PC-3 (cell line): ENCODE measurements at regions not wholly inside any gene's neighbourhood (a gene's known extent, or its start where the extent isn't known, plus 50 kb on each side); places are given as distances from the start of the nearest gene placed in this dataset.

ENCODE experiments used
- ATAC-seq: fragments of 200-7000 bp; cut with Tn5 transposase; 2 replicates; pipeline ENCODE4 v1.9.1; 2020; ENCODE audit warnings: mild to moderate bottlenecking, moderate library complexity
- BruUV-seq: library from RNA; stranded (reverse); fragments of 400-500 nt; replicated peaks from 2 replicates; lab custom pipeline; 2021; lab: Mats Ljungman, UMichigan
- CTCF ChIA-PET: fragments of 300-600 bp; sonication (Branson Sonifier 250); formaldehyde crosslinking; loops from one replicate; lab custom pipeline; 2022; ENCODE audit warnings: antibody characterized with exemption; lab: Charles Lee
- POLR2A ChIA-PET: fragments of 300-600 bp; sonication (Branson Sonifier 250); formaldehyde crosslinking; loops from one replicate; lab custom pipeline; 2022; ENCODE audit warnings: antibody characterized with exemption; ENCODE audit not compliant: unreplicated experiment; lab: Charles Lee
- DNase-seq: peaks from one replicate; pipeline ENCODE4 v3.0.0-alpha.2; 2015
- H2AFZ ChIP-seq: fragments of 300-600 bp; sonication (generic); 2 replicates; pipeline ENCODE4 v1.6.0; 2016; ENCODE audit warnings: antibody characterized with exemption, low read length
- H3F3A ChIP-seq: fragments of 300-600 bp; sonication (generic); one replicate; pipeline ENCODE4 v1.6.0; 2017; ENCODE audit warnings: antibody characterized with exemption, low read length, control low read depth, mild to moderate bottlenecking; ENCODE audit not compliant: unreplicated experiment
- H3K27ac ChIP-seq: fragments of 300-600 bp; sonication (generic); 2 replicates; pipeline ENCODE4 v1.5.1; 2016; ENCODE audit warnings: mild to moderate bottlenecking, low read length
- H3K27me3 ChIP-seq: fragments of 300-600 bp; sonication (generic); 2 replicates; pipeline ENCODE4 v1.6.1; 2016; ENCODE audit warnings: low read length, mixed read lengths
- H3K36me3 ChIP-seq: fragments of 300-600 bp; sonication (generic); 2 replicates; pipeline ENCODE4 v1.6.1; 2016; ENCODE audit warnings: low read depth, mixed run types, low read length, mixed read lengths
- H3K4me1 ChIP-seq: fragments of 300-600 bp; sonication (generic); 2 replicates; pipeline ENCODE4 v1.5.1; 2016; ENCODE audit warnings: low read length; ENCODE audit not compliant: insufficient read depth
- H3K4me2 ChIP-seq: fragments of 300-600 bp; sonication (generic); 2 replicates; pipeline ENCODE4 v1.6.0; 2016; ENCODE audit warnings: low read length
- H3K4me3 ChIP-seq: fragments of 300-600 bp; sonication (generic); 2 replicates; pipeline ENCODE4 v1.5.1; 2016; ENCODE audit warnings: mild to moderate bottlenecking, low read length, mixed read lengths
- H3K79me2 ChIP-seq: fragments of 300-600 bp; sonication (generic); 2 replicates; pipeline ENCODE4 v1.6.1; 2017; ENCODE audit warnings: low read length, mixed read lengths
- H3K9ac ChIP-seq: fragments of 300-600 bp; sonication (generic); 2 replicates; pipeline ENCODE4 v1.6.0; 2016; ENCODE audit warnings: mild to moderate bottlenecking, low read length
- H3K9me2 ChIP-seq: fragments of 300-600 bp; sonication (generic); replicated peaks from 2 replicates; pipeline ENCODE4 v1.6.1; 2016; ENCODE audit warnings: mixed run types, low read length, mixed read lengths
- H3K9me3 ChIP-seq: fragments of 300-600 bp; sonication (generic); 2 replicates; pipeline ENCODE4 v1.6.1; 2016; ENCODE audit warnings: low read length, mixed read lengths
- H4K20me1 ChIP-seq: fragments of 300-600 bp; sonication (generic); 2 replicates; pipeline ENCODE4 v1.6.1; 2016; ENCODE audit warnings: low read length, mixed read lengths
- EZH2 ChIP-seq: fragments of 300-600 bp; sonication (generic); IDR thresholded peaks from one replicate; pipeline ENCODE4 v1.6.1; 2017; ENCODE audit warnings: antibody characterized with exemption, mild to moderate bottlenecking, low read length; ENCODE audit not compliant: unreplicated experiment
- EZH2phosphoT487 ChIP-seq: fragments of 300-600 bp; sonication (generic); IDR thresholded peaks from 2 replicates; pipeline ENCODE4 v1.6.1; 2018; ENCODE audit warnings: mild to moderate bottlenecking, antibody characterized with exemption, low read length, borderline replicate concordance
- intact Hi-C: fragments of 100-400 bp; cut with micrococcal nuclease; formaldehyde crosslinking; loops from 2 replicates; pipeline ENCODE4 v1.9.0; 2023
- TF ChIP-seq, protein P1 (sequence below): fragments of 300-600 bp; sonication (generic); conservative IDR thresholded peaks from 2 replicates; pipeline ENCODE4 v1.5.1; 2017; ENCODE audit warnings: antibody characterized with exemption, low read depth, mild to moderate bottlenecking, low read length

- Histone ChIP-seq H3K27ac (no peak overlapping the region), H3K4me2 (no peak overlapping the region), H3K27me3 (no peaks in the 10 kb centered on the region), H3K4me3 (no peak overlapping the region), H3K9me2 (no peaks in the 10 kb centered on the region), H3K9me3 (no peaks in the 10 kb centered on the region), H2AFZ (no peak overlapping the region), H3K36me3 (no peaks in the 10 kb centered on the region), H3K4me1 (no peaks in the 10 kb centered on the region), H3F3A (no peaks in the 10 kb centered on the region), H3K9ac (no peak overlapping the region), H4K20me1 (no peaks in the 10 kb centered on the region), H3K79me2 (no peaks in the 10 kb centered on the region)
- TF ChIP-seq EZH2: no peak
- TF ChIP-seq, protein P1, sequence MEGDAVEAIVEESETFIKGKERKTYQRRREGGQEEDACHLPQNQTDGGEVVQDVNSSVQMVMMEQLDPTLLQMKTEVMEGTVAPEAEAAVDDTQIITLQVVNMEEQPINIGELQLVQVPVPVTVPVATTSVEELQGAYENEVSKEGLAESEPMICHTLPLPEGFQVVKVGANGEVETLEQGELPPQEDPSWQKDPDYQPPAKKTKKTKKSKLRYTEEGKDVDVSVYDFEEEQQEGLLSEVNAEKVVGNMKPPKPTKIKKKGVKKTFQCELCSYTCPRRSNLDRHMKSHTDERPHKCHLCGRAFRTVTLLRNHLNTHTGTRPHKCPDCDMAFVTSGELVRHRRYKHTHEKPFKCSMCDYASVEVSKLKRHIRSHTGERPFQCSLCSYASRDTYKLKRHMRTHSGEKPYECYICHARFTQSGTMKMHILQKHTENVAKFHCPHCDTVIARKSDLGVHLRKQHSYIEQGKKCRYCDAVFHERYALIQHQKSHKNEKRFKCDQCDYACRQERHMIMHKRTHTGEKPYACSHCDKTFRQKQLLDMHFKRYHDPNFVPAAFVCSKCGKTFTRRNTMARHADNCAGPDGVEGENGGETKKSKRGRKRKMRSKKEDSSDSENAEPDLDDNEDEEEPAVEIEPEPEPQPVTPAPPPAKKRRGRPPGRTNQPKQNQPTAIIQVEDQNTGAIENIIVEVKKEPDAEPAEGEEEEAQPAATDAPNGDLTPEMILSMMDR: no peak
- TF ChIP-seq EZH2phosphoT487: no peak
- intact Hi-C loops: no loop called here
- CTCF ChIA-PET: no interaction called here
- ATAC-seq: no peak
- no TSS peak for BruUV-seq
- POLR2A ChIA-PET: no interaction called here
- DNase-seq: no peak
Measured at GRCh38 chr2:48817355-48817754, 61.8 kb upstream of the LHCGR start.

DNA sequence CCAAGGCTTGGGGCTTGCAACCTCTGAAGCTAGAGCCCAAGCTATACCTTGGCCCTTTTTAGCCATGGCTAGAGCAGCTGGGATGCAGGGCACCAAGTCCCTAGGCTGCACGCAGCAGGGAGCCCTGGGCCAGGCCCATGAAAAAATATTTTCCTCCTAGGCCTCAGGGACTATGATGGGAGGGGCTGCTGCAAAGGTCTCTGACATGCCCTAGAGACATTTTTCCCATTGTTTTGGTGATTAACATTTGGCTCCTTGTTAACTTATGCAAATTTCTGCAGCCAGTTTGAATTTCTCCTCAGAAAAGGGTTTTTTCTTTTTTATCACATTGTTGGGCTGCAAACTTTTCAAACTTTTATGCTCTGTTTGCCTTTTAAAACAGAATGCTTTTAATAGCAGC is 56.9 kb upstream of the LHCGR start:
- ATAC-seq (no peak), DNase-seq (no peak)
- Histone ChIP-seq H3K4me2 (no peak overlapping the region), H3K9me2 (no peaks in the 10 kb centered on the region), H3K79me2 (no peaks in the 10 kb centered on the region), H3K9ac (no peak overlapping the region), H3K36me3 (no peaks in the 10 kb centered on the region), H3K27ac (no peak overlapping the region), H3F3A (no peaks in the 10 kb centered on the region), H3K9me3 (no peaks in the 10 kb centered on the region), H4K20me1 (no peaks in the 10 kb centered on the region), H3K27me3 (no peaks in the 10 kb centered on the region), H3K4me3 (no peak overlapping the region), H3K4me1 (no peaks in the 10 kb centered on the region), H2AFZ (no peak overlapping the region)
- no TSS peak for BruUV-seq
- ChIA-PET CTCF (no interaction called here), POLR2A (no interaction called here)
- TF ChIP-seq EZH2phosphoT487: no peak
- TF ChIP-seq, protein P1: no peak
- TF ChIP-seq EZH2: no peak
- intact Hi-C loops: no loop called here

- Histone ChIP-seq H3K27me3 (no peaks in the 10 kb centered on the region), H3K79me2 (no peaks in the 10 kb centered on the region), H3K27ac (no peak overlapping the region), H3K4me2 (no peak overlapping the region), H3K36me3 (no peaks in the 10 kb centered on the region), H2AFZ (no peak overlapping the region), H3K9me2 (no peaks in the 10 kb centered on the region), H3K9me3 (0 out of 2 replicates have a peak, but pooled peaks cover 6% of the 10 kb centered on the region), H3K4me3 (no peak overlapping the region), H3K4me1 (no peaks in the 10 kb centered on the region), H3F3A (no peaks in the 10 kb centered on the region), H4K20me1 (no peaks in the 10 kb centered on the region), H3K9ac (no peak overlapping the region)
- ChIA-PET CTCF (no interaction called here), POLR2A (no interaction called here)
- no TSS peak for BruUV-seq
- DNase-seq (no peak), ATAC-seq (no peak)
- intact Hi-C loops: no loop called here
- TF ChIP-seq EZH2phosphoT487: no peak
- TF ChIP-seq, protein P1: no peak
Measured at GRCh38 chr2:48808311-48808710, 52.8 kb upstream of the LHCGR start.
